A549 (cell line): ENCODE measurements at regions not wholly inside any gene's neighbourhood (a gene's known extent, or its start where the extent isn't known, plus 50 kb on each side); places are given as distances from the start of the nearest gene placed in this dataset.

ENCODE experiments used
- ATAC-seq, 2 experiments: fragments of 200-7000 bp in 1 of 2; fragments of >200 bp in 1 of 2; cut with Nextera tagmentation in 1 of 2; cut with Tn5 transposase in 1 of 2; 3 replicates each; pipeline versions ENCODE4 v1.8.0 to v1.9.1; 2018 to 2020; ENCODE audit warnings: mild to moderate bottlenecking in 1 of 2, moderate library complexity in 1 of 2
- CTCF ChIA-PET: fragments of 300-600 bp; sonication (Branson Sonifier 250); formaldehyde crosslinking; extraction: SDS; loops from one replicate; lab custom pipeline; 2021; ENCODE audit warnings: antibody characterized with exemption, inconsistent platforms; lab: Yijun Ruan, JAX
- POLR2A ChIA-PET: fragments of 350-600 bp; formaldehyde crosslinking; extraction: SDS; loops from one replicate; lab custom pipeline; 2021; ENCODE audit warnings: antibody characterized with exemption, inconsistent platforms; lab: Yijun Ruan, JAX
- DNase-seq, 2 experiments: peaks; one replicate each; pipeline versions ENCODE4 v3.0.0 to v3.0.0-alpha.2; 2011 to 2016; ENCODE audit warnings: low read depth in 1 of 2, low spot score in 1 of 2
- FAIRE-seq: peaks from 2 replicates; lab custom pipeline; 2011; peaks lifted over from hg19 to GRCh38; lab: Jason Lieb, UNC
- H3K27ac ChIP-seq, 2 experiments: fragments of >200 bp; sonication (Bioruptor Twin); formaldehyde crosslinking; 3 replicates each; pipeline ENCODE4 v1.5.1; 2016 to 2017
- H3K4me1 ChIP-seq: fragments of >200 bp; sonication (Bioruptor Twin); formaldehyde crosslinking; 3 replicates; pipeline ENCODE4 v1.6.1; 2016
- H3K4me2 ChIP-seq: fragments of >200 bp; sonication (Bioruptor Twin); formaldehyde crosslinking; 3 replicates; pipeline ENCODE4 v1.6.1; 2016
- H3K4me3 ChIP-seq: fragments of >200 bp; sonication (Bioruptor Twin); formaldehyde crosslinking; 3 replicates; pipeline ENCODE4 v1.5.1; 2016
- H3K9me3 ChIP-seq: fragments of >200 bp; sonication (Bioruptor Twin); formaldehyde crosslinking; 3 replicates; pipeline ENCODE4 v1.6.1; 2016
- CHD4 ChIP-seq: fragments of 200-600 bp; sonication (generic); IDR thresholded peaks from 2 replicates; pipeline ENCODE4 v1.6.1; 2016; ENCODE audit warnings: antibody characterized with exemption, mild to moderate bottlenecking, borderline replicate concordance
- EHF ChIP-seq: fragments of 250-450 bp; sonication (Bioruptor Pico); IDR thresholded peaks from 2 replicates; pipeline ENCODE4 v1.5.0; 2020; ENCODE audit warnings: mild to moderate bottlenecking
- FOSB ChIP-seq: fragments of 250-450 bp; sonication (Bioruptor Pico); IDR thresholded peaks from 2 replicates; pipeline ENCODE4 v1.5.0; 2020; ENCODE audit warnings: mild to moderate bottlenecking, moderate library complexity
- FOSL2 ChIP-seq, 2 experiments: fragments of 450-650 bp in 1 of 2; fragments of >200 bp in 1 of 2; sonication (Bioruptor Twin) in 1 of 2; formaldehyde crosslinking; IDR thresholded peaks; 2 replicates each; pipeline versions ENCODE4 v1.5.0 to v1.6.1; 2016 to 2020; ENCODE audit warnings: mild to moderate bottlenecking in 1 of 2, moderate library complexity in 1 of 2
- JUNB ChIP-seq: fragments of >200 bp; sonication (Bioruptor Twin); formaldehyde crosslinking; IDR thresholded peaks from 2 replicates; pipeline ENCODE4 v1.6.1; 2016
- MYC ChIP-seq: IDR thresholded peaks from 2 replicates; pipeline ENCODE4 v1.6.1; 2012; ENCODE audit warnings: mild to moderate bottlenecking, inconsistent platforms, low read length, improper control_type of control experiment, borderline replicate concordance
- NFE2L2 ChIP-seq: fragments of 150-350 bp; conservative IDR thresholded peaks from 2 replicates; pipeline ENCODE4 v1.6.1; 2014; ENCODE audit warnings: low read length
- PBX3 ChIP-seq: IDR thresholded peaks from 2 replicates; pipeline ENCODE4 v1.6.1; 2012
- POLR2AphosphoS2 ChIP-seq: conservative IDR thresholded peaks from 2 replicates; pipeline ENCODE4 v1.6.1; 2012; ENCODE audit warnings: low read length, improper control_type of control experiment, inconsistent platforms
- RAD21 ChIP-seq, 2 experiments: fragments of >200 bp in 1 of 2; sonication (Bioruptor Twin) in 1 of 2; formaldehyde crosslinking in 1 of 2; IDR thresholded peaks in 1 of 2; conservative IDR thresholded peaks in 1 of 2; 2 replicates in 1 of 2; 3 replicates in 1 of 2; pipeline ENCODE4 v1.6.1; 2012 to 2018; ENCODE audit warnings: inconsistent platforms in 1 of 2
- RCOR1 ChIP-seq: fragments of 150-350 bp; IDR thresholded peaks from 2 replicates; pipeline ENCODE4 v1.6.1; 2014; ENCODE audit warnings: antibody characterized with exemption, low read length, low read depth
- RNF2 ChIP-seq: fragments of 200-600 bp; sonication (generic); IDR thresholded peaks from 2 replicates; pipeline ENCODE4 v1.6.1; 2016; ENCODE audit warnings: low read depth, mild to moderate bottlenecking, antibody characterized with exemption, moderate library complexity, borderline replicate concordance
- TFCP2L1 ChIP-seq: fragments of 250-450 bp; sonication (Bioruptor Pico); IDR thresholded peaks from 2 replicates; pipeline ENCODE4 v1.5.0; 2021; ENCODE audit warnings: mild to moderate bottlenecking
- ZSCAN20 ChIP-seq: fragments of 250-450 bp; sonication (Bioruptor Pico); IDR thresholded peaks from 2 replicates; pipeline ENCODE4 v1.8.0; 2022; ENCODE audit warnings: mild to moderate bottlenecking, moderate library complexity
- WGBS: methylation state at CpG from one replicate; pipeline ENCODE4 v1.1.6; 2017; ENCODE audit errors: missing lambda C conversion rate; 5-methylcytosine and 5-hydroxymethylcytosine counted together
- TF ChIP-seq, protein P1 (sequence below): fragments of >200 bp; sonication (Bioruptor Twin); formaldehyde crosslinking; IDR thresholded peaks from 2 replicates; pipeline ENCODE4 v1.6.1; 2016
- TF ChIP-seq, protein P2 (sequence below): fragments of 150-350 bp; IDR thresholded peaks from 2 replicates; pipeline ENCODE4 v1.6.1; 2014; ENCODE audit warnings: low read depth, mild to moderate bottlenecking, low read length
- TF ChIP-seq, protein P3 (sequence below): fragments of 450-650 bp; IDR thresholded peaks from 2 replicates; pipeline ENCODE4 v1.6.1; 2014; ENCODE audit warnings: antibody characterized with exemption

DNA sequence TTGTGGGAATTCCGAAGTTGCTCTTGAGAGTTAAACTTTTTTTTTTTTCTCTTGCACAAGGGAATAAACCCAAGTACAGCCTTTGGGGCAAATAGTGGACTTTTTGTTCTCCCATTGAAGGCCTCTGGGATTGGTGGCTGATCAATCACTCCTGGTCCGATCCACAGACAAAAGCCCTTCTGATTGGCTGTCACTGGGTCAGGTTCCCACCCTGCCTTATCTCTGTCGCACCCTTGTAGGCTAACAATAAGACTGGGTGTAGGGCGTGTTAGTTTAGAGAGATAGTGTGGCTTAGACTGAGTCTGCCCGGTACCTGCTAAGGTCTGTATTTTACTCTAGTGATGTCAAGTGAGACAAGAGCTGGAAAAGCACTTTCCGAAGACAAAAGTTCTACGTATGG lies 380.8 kb downstream of the NDFIP2 start:
- WGBS = 90% methylated on average over 7 of the region's 7 CpGs
- ATAC-seq = no peak
- ChIA-PET POLR2A (no interaction called here), CTCF (no interaction called here)
- DNase-seq = no peak
- Histone ChIP-seq H3K9me3 (no peaks in the 10 kb centered on the region), H3K4me1 (no peaks in the 10 kb centered on the region), H3K27ac (no peak overlapping the region), H3K4me2 (no peak overlapping the region), H3K4me3 (no peak overlapping the region)
- TF ChIP-seq CHD4 = no peak
- no peak for TF ChIP-seq JUNB
- no peak for TF ChIP-seq RCOR1
- TF ChIP-seq MYC = no peak
- no peak for TF ChIP-seq TFCP2L1 (CRISPR knock-in tag)
- TF ChIP-seq, protein P1, sequence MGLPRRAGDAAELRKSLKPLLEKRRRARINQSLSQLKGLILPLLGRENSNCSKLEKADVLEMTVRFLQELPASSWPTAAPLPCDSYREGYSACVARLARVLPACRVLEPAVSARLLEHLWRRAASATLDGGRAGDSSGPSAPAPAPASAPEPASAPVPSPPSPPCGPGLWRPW = no peak
- no peak for TF ChIP-seq RAD21 (conservative IDR thresholded peaks at IDR 0.05 in 1 of 2, IDR thresholded peaks at IDR 0.05 in 1 of 2)
- TF ChIP-seq, protein P2, sequence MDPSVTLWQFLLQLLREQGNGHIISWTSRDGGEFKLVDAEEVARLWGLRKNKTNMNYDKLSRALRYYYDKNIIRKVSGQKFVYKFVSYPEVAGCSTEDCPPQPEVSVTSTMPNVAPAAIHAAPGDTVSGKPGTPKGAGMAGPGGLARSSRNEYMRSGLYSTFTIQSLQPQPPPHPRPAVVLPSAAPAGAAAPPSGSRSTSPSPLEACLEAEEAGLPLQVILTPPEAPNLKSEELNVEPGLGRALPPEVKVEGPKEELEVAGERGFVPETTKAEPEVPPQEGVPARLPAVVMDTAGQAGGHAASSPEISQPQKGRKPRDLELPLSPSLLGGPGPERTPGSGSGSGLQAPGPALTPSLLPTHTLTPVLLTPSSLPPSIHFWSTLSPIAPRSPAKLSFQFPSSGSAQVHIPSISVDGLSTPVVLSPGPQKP = no peak
- FAIRE-seq = no peak

GRCh38 chr13:79860791-79861190 lies 379.8 kb downstream of the NDFIP2 start:
- H3K4me3 ChIP-seq = no peak overlapping the region
- POLR2A ChIA-PET = no interaction called here
- TF ChIP-seq MYC = no peak
- no peak for TF ChIP-seq ZSCAN20 (CRISPR knock-in tag)
- TF ChIP-seq, protein P2 = no peak
- TF ChIP-seq RCOR1 = no peak
- no peak for TF ChIP-seq PBX3
- TF ChIP-seq NFE2L2 = no peak
- TF ChIP-seq EHF = no peak
- TF ChIP-seq JUNB = no peak
- TF ChIP-seq, protein P1 = no peak
- no peak for TF ChIP-seq RNF2
- TF ChIP-seq, protein P3, sequence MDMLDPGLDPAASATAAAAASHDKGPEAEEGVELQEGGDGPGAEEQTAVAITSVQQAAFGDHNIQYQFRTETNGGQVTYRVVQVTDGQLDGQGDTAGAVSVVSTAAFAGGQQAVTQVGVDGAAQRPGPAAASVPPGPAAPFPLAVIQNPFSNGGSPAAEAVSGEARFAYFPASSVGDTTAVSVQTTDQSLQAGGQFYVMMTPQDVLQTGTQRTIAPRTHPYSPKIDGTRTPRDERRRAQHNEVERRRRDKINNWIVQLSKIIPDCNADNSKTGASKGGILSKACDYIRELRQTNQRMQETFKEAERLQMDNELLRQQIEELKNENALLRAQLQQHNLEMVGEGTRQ = no peak
- no peak for TF ChIP-seq FOSB (CRISPR knock-in tag)
- no peak for TF ChIP-seq FOSL2 (IDR thresholded peaks at IDR 0.05)
- TF ChIP-seq FOSL2 (CRISPR knock-in tag; IDR thresholded peaks at IDR 0.05) = no peak
- 78% methylated on average over 3 of the region's 3 CpGs for WGBS
- H3K27ac ChIP-seq = no peak overlapping the region
- no peaks in the 10 kb centered on the region for H3K4me1 ChIP-seq
- CTCF ChIA-PET = no interaction called here
- no peak overlapping the region for H3K4me2 ChIP-seq
- no peak for ATAC-seq
- no peak for DNase-seq
- H3K9me3 ChIP-seq = no peaks in the 10 kb centered on the region
- FAIRE-seq = no peak

GRCh38 chr13:79859756-79860155 lies 378.8 kb downstream of the NDFIP2 start:
- 93% methylated on average over 3 of the region's 3 CpGs for WGBS
- TF ChIP-seq POLR2AphosphoS2 = no peak
- FAIRE-seq (no peak), DNase-seq (no peak), ATAC-seq (no peak)
- H3K4me3 ChIP-seq = no peak overlapping the region
- H3K4me2 ChIP-seq = no peak overlapping the region
- no peak overlapping the region for H3K27ac ChIP-seq
- H3K4me1 ChIP-seq = no peaks in the 10 kb centered on the region
- POLR2A ChIA-PET = no interaction called here
- CTCF ChIA-PET = no interaction called here
- no peaks in the 10 kb centered on the region for H3K9me3 ChIP-seq
